GM19240 (cell line): ENCODE measurements at regions not wholly inside any gene's neighbourhood (a gene's known extent, or its start where the extent isn't known, plus 50 kb on each side); places are given as distances from the start of the nearest gene placed in this dataset.
"Not testable (repeated sequence)": the region's sequence is repeated elsewhere in the genome, so short reads cannot be mapped to it uniquely, and the experiment has no call there.

Experiments used
- DNase-seq: peaks from one replicate; pipeline ENCODE4 v3.0.0; 2011; ENCODE audit warnings: low spot score; ENCODE audit not compliant: insufficient read length

DNA sequence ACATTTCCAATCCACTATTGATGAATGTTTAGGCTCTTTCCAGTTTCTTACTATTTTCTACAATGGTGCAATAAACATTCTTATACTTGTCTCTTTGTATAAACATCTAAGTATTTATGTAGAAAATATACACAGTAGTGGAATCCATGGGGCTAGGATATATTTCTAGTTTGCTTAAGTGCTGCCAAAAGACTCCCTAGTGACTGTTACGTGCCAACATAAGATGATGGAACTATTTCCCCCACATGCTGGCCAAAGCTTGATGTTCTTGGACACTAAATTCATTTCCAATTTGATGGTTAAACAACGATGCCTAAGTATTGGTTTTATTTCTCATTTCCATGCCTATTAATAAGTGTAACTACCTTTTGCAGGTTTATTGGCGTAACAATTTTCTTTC, 378.4 kb upstream of the HNRNPA3 start:
- DNase-seq: no peak

DNA sequence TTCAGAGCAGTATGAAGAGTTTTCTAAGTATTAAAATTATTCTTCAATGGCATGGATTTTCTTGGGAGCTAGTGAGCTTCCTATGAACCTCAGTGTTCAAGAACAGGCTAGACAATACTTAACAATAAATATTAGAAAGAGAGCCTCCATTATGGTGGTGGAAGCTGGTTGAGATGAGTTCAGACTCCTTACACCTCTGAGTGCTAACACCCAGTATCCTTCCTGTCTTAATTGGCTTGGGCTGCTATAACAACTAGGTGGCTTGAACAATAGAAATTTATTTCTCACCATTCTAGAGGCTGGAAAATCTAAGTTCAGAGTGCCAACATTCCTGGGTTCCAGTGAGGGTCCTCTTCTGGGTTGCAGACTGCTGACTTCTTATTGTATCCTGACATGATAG, 369.4 kb upstream of the HNRNPA3 start:
- no peak for DNase-seq

DNA sequence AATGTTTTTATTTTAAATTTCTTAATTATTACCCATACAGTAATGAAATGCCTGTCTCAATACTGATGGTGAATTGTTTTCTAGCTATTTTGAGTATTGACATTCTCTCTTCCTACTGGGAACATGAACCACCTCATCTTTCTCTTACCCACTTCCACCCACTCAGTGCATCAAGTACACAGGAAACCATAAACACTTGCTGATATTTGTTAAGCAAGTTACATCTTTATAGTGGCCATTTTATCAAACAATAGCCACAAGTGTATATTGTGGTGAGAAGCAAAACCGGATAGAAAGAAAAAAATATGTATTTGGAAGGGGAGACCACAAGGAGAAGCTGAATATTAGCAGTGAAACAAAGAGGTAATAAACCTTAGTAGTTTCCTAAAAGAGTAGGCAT, 368.1 kb upstream of the HNRNPA3 start:
- no peak for DNase-seq

DNA sequence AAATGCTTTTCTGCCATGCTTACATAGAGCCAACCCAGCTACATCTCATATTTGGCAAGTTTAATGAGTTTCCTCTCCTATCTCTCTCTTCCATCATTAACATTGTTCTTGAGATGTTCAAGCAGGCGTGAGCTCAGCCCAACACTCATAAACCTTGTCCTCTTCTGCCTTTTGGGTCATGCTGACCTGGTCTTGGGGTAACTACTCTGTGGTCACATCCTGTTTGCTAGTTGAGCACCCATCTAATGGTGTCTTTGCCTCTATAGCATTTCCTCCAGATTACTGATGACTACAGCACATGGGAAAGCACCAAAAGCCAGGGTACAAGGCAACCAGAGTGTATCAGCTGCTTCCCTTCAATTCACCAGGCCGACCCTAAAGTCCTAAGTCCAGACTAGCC, 366.9 kb upstream of the HNRNPA3 start:
- no peak for DNase-seq

DNA sequence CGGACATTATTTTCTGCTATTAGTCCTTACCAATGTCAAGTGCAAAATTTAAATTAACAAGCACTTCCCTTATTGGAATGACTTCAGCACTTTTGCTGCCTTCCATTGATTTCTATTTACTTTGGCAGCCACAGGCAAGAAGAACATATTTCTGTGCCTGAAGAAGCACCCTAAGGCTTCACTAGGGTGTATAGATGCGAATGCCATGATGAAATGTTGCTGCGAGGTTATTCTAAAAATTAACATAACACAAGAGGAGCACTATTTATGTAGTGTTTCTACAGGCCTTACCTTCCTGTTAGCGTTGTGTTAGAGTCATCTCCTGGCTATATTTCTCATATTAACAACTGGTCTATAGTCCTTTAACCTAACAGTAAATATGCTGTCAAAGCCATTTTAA, 365.0 kb upstream of the HNRNPA3 start:
- DNase-seq: no peak

DNA sequence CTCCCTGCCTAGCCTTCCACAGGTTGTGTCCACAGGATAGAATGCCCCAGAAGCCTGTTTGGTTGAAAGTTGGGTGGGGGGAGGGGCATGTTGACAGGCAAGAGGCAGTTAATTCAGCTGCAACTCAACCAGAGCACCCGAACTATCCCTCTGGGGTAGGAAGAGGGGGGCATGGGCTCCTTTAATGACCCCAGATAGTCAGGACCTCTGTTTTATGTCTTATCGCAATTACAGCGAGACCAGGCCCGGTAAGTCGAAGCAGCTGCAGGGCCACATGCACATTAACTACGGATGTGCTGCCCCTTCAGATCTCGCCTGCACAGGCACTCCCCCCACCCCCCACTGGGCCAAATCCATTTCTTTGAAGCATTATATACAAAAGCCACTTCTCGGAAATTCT, 363.8 kb upstream of the HNRNPA3 start:
- no peak for DNase-seq

DNA sequence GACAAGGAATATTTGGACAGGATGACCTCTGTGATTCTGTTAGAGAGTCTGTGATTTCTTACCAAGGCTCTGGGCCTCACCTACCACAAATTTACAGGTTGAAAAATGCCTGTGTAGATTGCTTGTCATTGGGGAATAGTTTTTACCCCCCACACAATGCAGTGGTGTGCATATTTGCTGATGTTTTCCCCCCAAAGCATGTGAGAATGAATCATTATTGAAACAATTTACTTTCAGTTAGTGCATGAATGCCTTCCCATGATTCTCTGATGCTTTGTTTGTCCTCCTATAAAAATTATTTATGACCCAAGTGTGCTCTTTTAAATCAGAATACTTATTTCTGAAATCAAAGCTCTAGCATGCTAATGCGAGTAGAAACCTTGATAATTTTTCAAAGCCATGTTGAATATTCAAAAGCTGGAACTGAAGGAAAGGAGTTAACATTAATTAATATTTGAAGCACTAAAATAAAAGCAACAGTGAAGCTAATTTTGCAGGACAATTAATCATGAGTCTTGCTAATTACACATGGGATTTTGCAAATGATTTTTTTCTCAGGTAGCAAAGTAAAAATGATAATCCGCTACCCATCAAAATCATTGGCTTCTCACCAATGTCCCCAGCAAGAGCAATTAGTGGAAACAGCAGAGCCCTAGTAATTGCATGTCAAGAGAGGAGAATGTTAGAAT, 361.2 kb upstream of the HNRNPA3 start:
- DNase-seq: no peak

DNA sequence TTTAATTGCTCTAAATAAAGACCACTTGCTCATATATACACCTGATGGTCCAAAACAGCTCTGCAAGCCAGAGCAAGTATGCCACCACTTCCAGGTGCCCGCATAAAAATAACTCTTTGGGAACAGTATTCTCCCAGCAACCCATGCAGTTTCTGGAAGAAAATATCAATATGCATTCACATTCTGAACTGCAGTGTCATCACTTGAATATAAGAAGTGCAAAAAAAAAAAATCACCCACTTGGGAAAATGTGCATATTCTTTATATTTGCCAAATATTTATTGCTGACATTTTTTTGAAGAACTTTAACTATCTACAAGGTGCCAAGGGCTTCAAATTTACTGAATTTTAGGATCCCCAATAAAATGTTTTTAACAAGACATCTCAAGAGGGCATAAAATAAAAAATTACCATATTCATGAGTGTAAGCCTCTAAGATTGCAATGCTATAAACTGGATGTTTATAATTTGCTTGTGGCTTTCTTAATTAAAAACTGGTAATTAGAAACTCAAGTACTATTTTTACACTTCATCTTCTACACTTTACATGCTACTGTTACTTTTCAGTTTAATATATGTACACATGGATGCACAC, 360.6 kb upstream of the HNRNPA3 start:
- no peak for DNase-seq

DNA sequence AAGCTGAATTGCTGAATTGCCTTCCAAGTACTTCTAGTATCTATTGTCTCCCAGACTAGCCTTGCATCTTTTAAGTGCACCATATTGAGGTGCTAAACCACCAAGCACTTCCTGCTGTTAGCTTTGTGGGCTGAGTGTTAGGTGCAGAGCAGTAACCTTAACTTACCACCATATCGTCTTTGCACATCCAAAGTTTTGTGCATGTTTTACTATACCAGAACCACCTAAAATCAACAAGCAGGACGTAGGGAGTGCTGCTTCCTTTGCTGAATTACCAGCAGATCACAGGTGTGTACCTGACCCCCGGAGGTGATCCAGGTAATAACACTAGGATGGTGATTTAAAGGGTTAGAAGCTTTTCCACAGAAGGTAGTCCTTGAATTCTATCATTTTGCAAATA, 359.9 kb upstream of the HNRNPA3 start:
- DNase-seq: no peak

DNA sequence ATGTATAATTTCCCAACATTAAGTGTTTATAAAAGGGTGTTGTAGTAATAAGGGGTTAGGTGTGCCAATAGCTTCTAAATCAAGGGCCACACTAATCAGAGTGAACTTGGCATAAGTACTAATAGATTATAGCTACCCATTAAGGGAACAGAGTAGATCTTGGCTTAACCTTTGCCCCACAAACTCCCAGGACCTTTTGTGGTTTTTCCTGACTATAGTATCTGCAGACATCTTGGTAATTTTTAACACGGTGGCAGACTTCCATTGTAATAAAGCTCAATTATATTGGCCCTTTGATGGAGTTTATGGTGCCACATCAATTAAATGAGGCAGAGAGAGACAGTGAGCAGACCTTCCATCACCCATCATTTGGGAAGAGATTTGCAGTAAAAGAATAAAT, 358.5 kb upstream of the HNRNPA3 start:
- DNase-seq: no peak

DNA sequence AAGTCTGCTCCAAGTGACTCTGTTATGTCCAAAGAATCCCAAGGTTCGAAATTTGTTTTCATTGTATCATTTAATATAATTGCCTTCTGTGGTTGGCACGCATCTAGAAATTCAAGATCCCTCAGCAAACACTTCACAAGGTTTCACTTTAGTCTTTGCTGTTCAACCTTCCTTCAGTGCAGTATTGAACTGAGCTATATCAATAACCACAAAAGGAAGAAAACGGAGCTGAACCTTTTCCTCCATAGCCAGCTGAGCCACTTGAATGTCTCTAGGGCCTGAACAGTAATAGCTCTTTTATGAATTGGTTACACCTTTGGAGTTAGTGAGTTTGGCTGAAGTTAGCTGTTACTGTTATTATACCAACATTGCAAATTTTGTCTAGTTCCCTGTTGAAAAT, 357.7 kb upstream of the HNRNPA3 start:
- no peak for DNase-seq

DNA sequence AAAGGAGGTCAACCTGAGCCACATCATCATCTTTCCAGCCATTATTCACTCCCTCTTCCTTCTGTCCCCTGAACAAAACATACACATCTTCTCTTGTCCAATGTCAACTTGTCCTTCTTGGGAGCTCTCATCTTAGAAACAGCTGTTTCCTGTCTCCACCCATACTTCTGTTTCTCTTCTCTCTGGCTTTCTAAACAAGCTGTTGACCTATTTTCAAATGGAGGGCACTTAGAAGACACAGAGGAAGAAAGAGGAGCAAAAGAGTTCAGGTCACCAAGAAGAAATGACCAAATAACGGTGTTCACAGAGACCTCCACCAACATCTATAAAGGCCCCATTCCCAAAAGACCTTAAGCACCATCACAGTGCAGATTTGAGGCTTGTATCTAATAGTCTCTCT, 355.9 kb upstream of the HNRNPA3 start:
- DNase-seq: no peak

DNA sequence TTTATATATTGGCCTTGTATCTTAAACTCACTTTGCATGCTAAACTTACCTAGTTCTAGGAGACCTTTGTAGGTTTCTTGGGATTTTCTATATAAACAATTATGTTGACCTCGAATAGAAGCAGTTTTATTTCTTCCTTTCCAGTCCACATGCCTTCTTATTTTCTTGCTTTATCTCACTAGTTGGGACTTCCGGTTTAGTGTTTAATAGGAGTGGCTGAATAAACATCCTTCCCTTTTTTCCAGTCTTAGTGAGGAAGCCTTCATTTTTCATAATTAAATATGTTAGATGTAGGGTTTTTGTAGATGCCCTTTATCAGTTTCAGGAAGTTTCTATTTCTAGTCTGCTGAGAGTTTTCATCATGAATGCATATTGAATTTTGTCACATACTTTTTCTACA, 347.3 kb upstream of the HNRNPA3 start:
- DNase-seq: no peak

DNA sequence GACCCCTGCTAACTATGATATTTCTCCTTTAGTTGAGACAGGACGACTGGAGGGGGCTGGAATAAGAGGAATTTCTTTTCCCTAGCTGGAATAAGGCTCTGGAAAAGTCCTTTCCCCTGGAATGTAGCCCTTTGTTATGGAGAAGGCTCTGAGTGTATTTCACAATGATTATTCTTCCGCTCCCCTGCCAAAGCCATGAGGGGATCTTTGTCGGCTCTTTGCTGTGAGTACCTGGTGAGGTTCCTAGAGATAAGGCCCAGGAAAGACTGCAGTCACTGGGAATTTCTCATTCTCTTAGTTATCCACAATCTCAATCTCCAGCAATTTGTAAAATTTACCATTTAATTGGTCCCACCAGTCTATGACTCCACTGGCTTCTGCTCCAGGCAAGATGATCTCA, 340.2 kb upstream of the HNRNPA3 start:
- no peak for DNase-seq

DNA sequence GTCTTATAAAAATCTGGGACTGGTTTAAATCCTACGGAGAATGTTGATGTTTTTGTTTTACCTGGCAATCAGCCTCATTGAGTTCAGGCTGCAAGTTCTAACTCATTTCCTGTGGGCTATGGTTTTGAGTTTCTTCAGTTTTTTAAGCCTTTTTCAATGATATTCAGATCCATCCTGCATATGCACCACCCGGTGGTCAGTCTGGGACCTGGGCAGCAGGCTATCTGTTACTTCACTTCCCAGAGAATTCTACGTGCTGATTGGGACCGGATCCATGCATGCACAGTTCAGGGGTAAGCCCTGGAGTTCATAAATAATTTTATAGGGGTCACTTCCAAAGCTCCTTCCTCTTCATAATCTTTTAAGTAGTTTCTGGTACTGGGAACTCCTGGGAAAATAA, 339.2 kb upstream of the HNRNPA3 start:
- no peak for DNase-seq

DNA sequence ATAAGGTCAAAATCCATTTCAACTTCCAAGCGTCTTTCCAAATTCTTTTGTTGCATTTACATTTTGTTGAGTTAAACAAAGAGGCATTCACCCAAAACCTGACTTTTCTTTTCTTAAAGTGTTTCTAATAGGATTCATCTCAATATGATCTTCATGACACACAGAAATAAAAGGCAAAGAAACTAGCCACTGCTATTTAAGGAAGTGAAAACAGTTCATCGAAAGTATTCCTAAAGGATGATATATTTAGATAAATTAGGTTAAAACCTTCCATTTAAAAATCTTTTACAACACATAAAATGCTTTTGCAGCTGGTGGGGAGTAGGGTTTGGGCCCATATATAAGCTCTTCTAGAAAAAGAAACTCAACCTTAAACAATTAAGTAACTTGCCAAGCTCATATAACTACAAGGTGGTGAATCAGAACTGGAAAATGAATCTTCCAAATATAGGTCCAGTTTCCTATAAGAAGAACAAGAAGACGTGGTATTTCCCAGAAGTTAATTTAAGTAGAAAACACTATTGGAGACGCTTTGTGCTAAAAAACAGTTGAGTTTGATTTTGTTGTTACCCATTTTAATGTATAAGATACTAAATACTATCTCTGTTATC, 336.0 kb upstream of the HNRNPA3 start:
- DNase-seq: no peak

DNA sequence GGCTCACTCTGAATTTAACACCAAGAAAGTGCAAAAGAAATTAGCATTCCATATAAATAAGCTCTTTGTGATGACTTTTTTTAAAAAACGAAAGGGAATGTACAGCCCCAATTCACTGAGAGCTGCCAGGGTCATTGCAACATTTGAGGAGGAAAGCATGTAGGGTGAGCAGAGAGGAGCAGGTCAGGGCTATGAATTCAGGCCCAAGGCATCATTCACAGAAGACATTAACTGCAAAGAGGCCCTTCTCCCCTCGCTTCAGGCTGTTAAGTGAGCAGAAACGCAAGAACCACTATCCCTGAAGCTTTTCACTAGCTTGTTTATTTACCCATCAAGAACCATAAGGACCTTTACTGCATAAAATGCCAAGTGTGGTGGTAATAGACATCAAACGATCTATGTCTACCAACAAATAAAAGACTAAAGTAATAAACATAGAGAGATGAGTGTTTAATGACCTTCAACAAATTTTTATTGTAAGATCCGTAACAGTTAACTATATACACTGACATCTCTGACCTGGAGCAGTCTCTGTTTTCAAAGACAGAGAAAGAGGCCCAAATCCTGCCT, 333.1 kb upstream of the HNRNPA3 start:
- DNase-seq: no peak

DNA sequence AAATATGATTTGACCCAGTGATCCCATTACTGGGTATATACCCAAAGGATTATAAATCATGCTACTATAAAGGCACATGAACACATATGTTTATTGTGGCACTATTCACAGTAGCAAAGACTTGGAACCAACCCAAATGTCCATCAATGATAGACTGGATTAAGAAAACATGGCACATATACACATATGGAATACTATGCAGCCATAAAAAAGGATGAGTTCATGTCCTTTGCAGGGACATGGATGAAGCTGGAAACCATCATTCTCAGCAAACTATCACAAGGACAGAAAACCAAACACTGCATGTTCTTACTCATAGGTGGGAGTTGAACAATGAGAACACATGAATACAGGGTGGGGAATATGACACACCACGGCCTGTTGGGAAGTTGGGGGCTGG, 330.5 kb upstream of the HNRNPA3 start:
- DNase-seq: not testable (repeated sequence)

DNA sequence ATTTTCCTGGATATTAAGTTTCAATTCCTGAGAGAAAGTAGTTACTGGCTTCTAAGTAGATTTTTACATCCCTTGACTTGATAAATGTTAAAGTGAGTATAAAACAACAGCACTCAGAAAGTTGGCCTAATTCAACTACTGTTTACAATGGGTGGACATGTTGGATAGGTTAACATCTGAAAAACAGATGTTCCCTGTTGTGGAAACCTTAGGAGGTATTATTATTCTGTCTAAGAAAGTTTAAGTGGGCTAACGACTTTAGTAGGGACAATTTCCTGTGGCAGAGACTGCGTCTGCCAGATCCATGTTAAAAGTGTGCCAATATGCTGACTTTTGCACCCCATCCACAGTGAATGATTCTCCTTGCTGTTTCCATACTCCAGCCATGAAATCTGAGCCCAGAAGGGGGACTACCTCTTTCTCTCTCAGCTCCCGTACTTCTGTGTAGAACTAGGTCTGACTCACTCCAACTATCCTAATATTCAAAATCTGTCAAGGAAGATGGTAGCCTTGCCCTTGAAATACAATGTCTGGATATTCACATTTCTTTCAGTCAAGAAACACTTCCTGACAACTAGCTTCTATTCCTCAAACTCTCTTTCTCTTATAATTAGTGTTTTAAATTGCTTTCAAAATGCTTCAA, 327.5 kb upstream of the HNRNPA3 start:
- DNase-seq: no peak

DNA sequence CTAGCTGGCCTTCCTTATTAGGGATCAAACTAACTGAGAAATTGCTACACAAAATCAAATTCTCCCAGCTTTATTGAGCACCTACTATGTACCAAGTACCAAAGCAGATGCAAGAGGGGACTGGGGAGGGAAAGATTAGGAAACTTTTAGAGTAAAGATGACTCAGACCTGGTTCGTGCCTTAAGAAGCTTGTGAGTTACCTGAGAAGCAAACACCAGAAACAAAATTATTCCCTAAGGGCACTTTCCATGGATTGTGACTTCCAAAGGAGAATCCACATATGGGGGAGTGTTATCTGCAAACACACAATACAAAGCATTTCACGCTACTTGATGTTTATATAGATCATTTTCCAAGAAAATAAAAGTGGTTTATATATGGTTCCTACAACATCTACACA, 326.9 kb upstream of the HNRNPA3 start:
- no peak for DNase-seq

DNA sequence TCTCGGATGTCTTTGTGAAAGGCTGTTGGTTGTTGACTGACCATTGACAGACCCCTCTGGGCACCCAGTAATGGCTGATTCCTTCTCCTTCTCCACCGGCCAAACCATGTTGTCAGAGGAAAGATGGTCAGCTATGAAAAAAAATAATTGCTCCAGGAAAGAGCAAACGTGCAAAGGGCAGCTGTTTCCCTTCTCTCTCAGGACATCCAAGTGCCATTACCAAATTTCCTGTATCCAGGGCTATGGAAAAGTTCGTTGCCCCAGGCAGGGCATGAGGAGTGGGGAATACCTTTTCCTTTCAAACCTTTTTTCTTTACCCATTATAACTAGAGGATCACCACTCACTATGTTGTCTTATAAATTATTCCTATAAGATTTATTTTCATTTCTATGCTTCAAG, 321.5 kb upstream of the HNRNPA3 start:
- DNase-seq: no peak

DNA sequence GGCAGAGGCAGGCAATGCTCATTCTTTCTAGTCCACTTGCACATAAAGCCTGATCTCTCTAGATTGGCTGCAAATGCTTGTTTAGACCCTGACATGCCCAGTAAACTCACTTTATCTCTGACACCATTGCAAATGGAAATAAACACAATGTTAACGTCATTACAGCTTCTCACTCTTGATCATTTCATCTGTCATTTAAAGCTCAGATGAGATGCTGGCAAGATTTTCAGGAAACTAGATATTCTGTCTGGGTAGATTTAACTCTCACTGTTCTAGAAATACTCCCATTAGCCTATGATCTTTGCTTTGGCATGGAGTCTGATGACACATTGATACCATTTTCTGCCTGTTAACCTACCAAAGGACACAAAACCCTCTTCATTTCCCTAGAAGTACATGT, 320.7 kb upstream of the HNRNPA3 start:
- no peak for DNase-seq
